ENCODE measurements at regions not wholly inside any gene's neighbourhood (a gene's known extent, or its start where the extent isn't known, plus 50 kb on each side); places are given as distances from the start of the nearest gene placed in this dataset.

DNA sequence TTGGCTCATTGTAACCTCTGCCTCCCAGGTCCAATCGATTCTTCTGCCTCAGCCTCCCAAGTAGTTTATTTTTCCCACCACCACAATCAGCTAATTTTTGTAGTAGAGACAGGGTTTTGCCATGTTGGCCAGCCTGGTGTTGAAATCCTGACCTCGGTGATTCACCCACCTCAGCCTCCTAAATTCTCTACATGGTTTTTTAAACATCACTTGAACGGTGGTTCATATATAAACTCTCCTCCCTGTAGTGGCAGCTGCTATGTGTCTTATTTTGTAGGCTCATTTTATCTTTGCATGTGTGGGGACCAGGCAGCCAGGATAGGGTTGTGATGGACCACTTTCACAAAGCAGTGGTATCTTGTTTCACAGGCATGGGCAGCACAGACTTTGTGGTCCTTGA is 175.8 kb upstream of the USP9Y start:
- Histone ChIP-seq H3K4me2 (ENCODE audit: low read length) (no peak overlapping the region), H3K27ac (ENCODE audit: low read length) (no peak overlapping the region)

GRCh38 chrY:12526362-12527063 is 174.5 kb upstream of the USP9Y start:
- no peak for TF ChIP-seq EP300 (conservative IDR thresholded peaks at IDR 0.05; ENCODE audit: poor library complexity, severe bottlenecking)
- no peak for TF ChIP-seq TAF1 (IDR thresholded peaks at IDR 0.05; ENCODE audit: low read depth)
- TF ChIP-seq POLR2AphosphoS5 (IDR thresholded peaks at IDR 0.05): no peak
- no peak for TF ChIP-seq EZH2 (IDR thresholded peaks at IDR 0.05; ENCODE audit: borderline replicate concordance, insufficient read depth, low read length, poor library complexity, severe bottlenecking)
- TF ChIP-seq, protein P1, sequence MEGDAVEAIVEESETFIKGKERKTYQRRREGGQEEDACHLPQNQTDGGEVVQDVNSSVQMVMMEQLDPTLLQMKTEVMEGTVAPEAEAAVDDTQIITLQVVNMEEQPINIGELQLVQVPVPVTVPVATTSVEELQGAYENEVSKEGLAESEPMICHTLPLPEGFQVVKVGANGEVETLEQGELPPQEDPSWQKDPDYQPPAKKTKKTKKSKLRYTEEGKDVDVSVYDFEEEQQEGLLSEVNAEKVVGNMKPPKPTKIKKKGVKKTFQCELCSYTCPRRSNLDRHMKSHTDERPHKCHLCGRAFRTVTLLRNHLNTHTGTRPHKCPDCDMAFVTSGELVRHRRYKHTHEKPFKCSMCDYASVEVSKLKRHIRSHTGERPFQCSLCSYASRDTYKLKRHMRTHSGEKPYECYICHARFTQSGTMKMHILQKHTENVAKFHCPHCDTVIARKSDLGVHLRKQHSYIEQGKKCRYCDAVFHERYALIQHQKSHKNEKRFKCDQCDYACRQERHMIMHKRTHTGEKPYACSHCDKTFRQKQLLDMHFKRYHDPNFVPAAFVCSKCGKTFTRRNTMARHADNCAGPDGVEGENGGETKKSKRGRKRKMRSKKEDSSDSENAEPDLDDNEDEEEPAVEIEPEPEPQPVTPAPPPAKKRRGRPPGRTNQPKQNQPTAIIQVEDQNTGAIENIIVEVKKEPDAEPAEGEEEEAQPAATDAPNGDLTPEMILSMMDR (IDR thresholded peaks at IDR 0.05; ENCODE audit: poor library complexity, severe bottlenecking): no peak
- TF ChIP-seq RAD21 (conservative IDR thresholded peaks at IDR 0.05): no peak
- TF ChIP-seq, protein P2, sequence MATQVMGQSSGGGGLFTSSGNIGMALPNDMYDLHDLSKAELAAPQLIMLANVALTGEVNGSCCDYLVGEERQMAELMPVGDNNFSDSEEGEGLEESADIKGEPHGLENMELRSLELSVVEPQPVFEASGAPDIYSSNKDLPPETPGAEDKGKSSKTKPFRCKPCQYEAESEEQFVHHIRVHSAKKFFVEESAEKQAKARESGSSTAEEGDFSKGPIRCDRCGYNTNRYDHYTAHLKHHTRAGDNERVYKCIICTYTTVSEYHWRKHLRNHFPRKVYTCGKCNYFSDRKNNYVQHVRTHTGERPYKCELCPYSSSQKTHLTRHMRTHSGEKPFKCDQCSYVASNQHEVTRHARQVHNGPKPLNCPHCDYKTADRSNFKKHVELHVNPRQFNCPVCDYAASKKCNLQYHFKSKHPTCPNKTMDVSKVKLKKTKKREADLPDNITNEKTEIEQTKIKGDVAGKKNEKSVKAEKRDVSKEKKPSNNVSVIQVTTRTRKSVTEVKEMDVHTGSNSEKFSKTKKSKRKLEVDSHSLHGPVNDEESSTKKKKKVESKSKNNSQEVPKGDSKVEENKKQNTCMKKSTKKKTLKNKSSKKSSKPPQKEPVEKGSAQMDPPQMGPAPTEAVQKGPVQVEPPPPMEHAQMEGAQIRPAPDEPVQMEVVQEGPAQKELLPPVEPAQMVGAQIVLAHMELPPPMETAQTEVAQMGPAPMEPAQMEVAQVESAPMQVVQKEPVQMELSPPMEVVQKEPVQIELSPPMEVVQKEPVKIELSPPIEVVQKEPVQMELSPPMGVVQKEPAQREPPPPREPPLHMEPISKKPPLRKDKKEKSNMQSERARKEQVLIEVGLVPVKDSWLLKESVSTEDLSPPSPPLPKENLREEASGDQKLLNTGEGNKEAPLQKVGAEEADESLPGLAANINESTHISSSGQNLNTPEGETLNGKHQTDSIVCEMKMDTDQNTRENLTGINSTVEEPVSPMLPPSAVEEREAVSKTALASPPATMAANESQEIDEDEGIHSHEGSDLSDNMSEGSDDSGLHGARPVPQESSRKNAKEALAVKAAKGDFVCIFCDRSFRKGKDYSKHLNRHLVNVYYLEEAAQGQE (IDR thresholded peaks at IDR 0.05; ENCODE audit: borderline replicate concordance): no peak
- TF ChIP-seq SMC3 (conservative IDR thresholded peaks at IDR 0.05; ENCODE audit: poor library complexity): no peak
- TF ChIP-seq MXI1 (conservative IDR thresholded peaks at IDR 0.05; ENCODE audit: poor library complexity, severe bottlenecking): no peak
- H3K4me2 ChIP-seq (ENCODE audit: low read length): no peak overlapping the region
- H4K20me1 ChIP-seq (ENCODE audit: insufficient read depth): no peaks in the 10 kb centered on the region

More for the DNA sequence above, 175.8 kb upstream of the USP9Y start:
- no peaks in the 10 kb centered on the region for H3K9me2 ChIP-seq (ENCODE audit: insufficient read depth, low read length)
- H3K36me3 ChIP-seq (ENCODE audit: insufficient read depth, low read length): no peaks in the 10 kb centered on the region
- no peaks in the 10 kb centered on the region for H3K27me3 ChIP-seq (ENCODE audit: insufficient read depth, low read depth, low read length)
- H2AFZ ChIP-seq (ENCODE audit: low read depth, low read length): no peak overlapping the region
- H4K20me1 ChIP-seq (ENCODE audit: insufficient read depth): no peaks in the 10 kb centered on the region
- no peak overlapping the region for H3K4me3 ChIP-seq (ENCODE audit: low read length)
- no peaks in the 10 kb centered on the region for H3F3A ChIP-seq (ENCODE audit: insufficient read depth, low read length, poor library complexity, severe bottlenecking)
- TF ChIP-seq EP300 (conservative IDR thresholded peaks at IDR 0.05; ENCODE audit: poor library complexity, severe bottlenecking) (no peak), EZH2 (IDR thresholded peaks at IDR 0.05; ENCODE audit: borderline replicate concordance, insufficient read depth, low read length, poor library complexity, severe bottlenecking) (no peak), SMC3 (conservative IDR thresholded peaks at IDR 0.05; ENCODE audit: poor library complexity) (no peak), TAF1 (IDR thresholded peaks at IDR 0.05; ENCODE audit: low read depth) (no peak), MXI1 (conservative IDR thresholded peaks at IDR 0.05; ENCODE audit: poor library complexity, severe bottlenecking) (no peak), POLR2AphosphoS5 (IDR thresholded peaks at IDR 0.05) (no peak), RAD21 (conservative IDR thresholded peaks at IDR 0.05) (no peak)
- TF ChIP-seq, protein P1 (IDR thresholded peaks at IDR 0.05; ENCODE audit: poor library complexity, severe bottlenecking): no peak
- TF ChIP-seq, protein P2 (IDR thresholded peaks at IDR 0.05; ENCODE audit: borderline replicate concordance): no peak
- H3K9me3 ChIP-seq (ENCODE audit: low read length): no peaks in the 10 kb centered on the region
- H3K79me2 ChIP-seq (replicated peaks; ENCODE audit: insufficient read depth, low read length): no peaks in the 10 kb centered on the region
- no peak overlapping the region for H3K9ac ChIP-seq (ENCODE audit: low read length)

More at GRCh38 chrY:12526362-12527063, 174.5 kb upstream of the USP9Y start:
- no peaks in the 10 kb centered on the region for H3K27me3 ChIP-seq (ENCODE audit: insufficient read depth, low read depth, low read length)
- no peaks in the 10 kb centered on the region for H3K36me3 ChIP-seq (ENCODE audit: insufficient read depth, low read length)
- H3K9me3 ChIP-seq (ENCODE audit: low read length): no peaks in the 10 kb centered on the region
- H2AFZ ChIP-seq (ENCODE audit: low read depth, low read length): no peak overlapping the region
- no peak overlapping the region for H3K9ac ChIP-seq (ENCODE audit: low read length)
- H3K27ac ChIP-seq (ENCODE audit: low read length): no peak overlapping the region
- no peaks in the 10 kb centered on the region for H3K79me2 ChIP-seq (replicated peaks; ENCODE audit: insufficient read depth, low read length)
- H3K4me3 ChIP-seq (ENCODE audit: low read length): no peak overlapping the region
- H3K9me2 ChIP-seq (ENCODE audit: insufficient read depth, low read length): no peaks in the 10 kb centered on the region
- no peaks in the 10 kb centered on the region for H3F3A ChIP-seq (ENCODE audit: insufficient read depth, low read length, poor library complexity, severe bottlenecking)
